HG02938 (cell line): ENCODE measurements at regions not wholly inside any gene's neighbourhood (a gene's known extent, or its start where the extent isn't known, plus 50 kb on each side); places are given as distances from the start of the nearest gene placed in this dataset.
"Not testable (repeated sequence)": the region's sequence is repeated elsewhere in the genome, so short reads cannot be mapped to it uniquely, and the experiment has no call there.

Experiments
- ATAC-seq: cut with Tn5 transposase; IDR thresholded peaks from one replicate; pipeline ENCODE4 v1.9.1; 2021; ENCODE audit warnings: mild to moderate bottlenecking, moderate library complexity; ENCODE audit not compliant: unreplicated experiment

DNA sequence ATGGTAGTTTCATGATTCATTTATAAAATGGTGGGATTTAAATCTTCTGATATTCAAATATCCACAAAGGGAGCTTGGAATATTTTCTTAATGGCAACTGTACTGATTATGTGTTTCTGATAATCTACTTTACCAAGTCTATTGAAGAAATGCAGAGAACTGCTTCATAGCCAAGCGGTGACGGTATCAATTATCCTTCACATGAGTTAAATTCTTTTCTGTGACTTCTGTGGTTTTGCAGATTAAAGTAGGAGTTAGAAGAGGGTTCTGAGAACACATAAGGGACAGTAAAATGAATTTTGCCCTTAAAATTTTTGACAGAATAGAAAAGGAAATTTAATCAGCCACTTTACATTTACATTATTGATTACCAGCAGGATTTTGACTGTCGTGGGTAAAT, 563.2 kb downstream of the GBE1 start:
- no peak for ATAC-seq

- ATAC-seq, result no peak
Observed at GRCh38 chr3:81197386-81197785, 564.1 kb downstream of the GBE1 start.

DNA sequence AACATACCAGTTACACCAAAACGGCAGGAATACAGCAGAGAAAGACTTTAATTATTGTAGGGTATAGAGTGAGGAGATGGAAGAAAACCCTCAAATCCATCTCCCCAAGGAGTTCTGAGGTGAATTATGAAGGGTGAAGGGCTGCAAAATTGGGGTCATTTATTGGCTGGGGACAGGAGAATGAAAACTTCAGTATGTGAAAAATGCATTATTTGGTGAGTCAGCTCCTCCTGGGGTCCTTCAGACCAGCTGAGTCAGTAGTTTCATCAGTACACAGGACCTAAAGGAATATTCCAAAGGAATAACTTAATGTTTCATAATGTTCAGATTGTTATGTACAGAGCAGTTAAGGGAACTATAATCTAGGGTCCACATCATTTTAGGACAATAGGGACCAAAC, 566.0 kb downstream of the GBE1 start:
- ATAC-seq, result no peak

DNA sequence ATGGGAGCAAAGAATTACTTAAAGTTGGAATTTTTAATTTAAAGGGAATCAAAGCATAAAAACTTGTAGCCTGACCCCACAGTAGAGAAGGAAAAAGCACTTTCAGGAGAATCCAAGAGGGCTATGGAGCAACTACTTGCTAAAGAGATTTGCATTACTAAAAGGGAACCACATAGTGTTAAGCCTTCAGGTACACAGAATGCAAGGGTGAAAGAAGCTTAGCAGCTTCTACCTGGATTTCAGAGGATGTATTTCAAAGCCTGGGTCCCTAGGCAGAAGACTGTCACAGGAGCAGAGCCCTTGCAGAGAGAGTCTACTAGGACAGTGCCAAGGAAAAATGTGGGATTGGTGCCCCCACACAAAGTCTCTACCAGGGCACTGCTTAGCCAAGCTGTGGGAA, 575.0 kb downstream of the GBE1 start:
- no peak for ATAC-seq

- ATAC-seq, result not testable (repeated sequence)
Observed at GRCh38 chr3:81182086-81182875, 579.2 kb downstream of the GBE1 start.

GRCh38 chr3:81173514-81173913, 587.9 kb downstream of the GBE1 start:
- no peak for ATAC-seq

DNA sequence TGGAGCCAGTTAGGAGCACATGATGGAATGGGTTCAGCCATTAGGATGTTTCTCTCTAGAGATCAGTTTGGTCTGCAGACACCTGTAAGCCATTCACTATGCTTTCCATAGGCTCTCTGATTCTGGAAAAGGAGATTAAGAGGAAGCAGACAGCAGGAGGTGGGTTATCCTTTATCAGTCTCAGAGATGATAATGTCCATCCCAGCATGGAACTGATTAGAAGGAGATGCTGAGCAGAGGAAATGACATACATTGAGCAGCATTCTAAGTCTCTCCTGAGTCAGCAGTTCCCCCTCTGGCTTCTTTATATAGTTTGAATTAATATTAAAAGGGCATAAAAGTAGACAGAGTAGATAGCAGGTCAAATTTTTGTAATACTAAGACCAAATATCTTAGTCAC, 591.1 kb downstream of the GBE1 start:
- ATAC-seq, result no peak

- no peak for ATAC-seq
Observed at GRCh38 chr3:81164806-81165205, 596.6 kb downstream of the GBE1 start.

DNA sequence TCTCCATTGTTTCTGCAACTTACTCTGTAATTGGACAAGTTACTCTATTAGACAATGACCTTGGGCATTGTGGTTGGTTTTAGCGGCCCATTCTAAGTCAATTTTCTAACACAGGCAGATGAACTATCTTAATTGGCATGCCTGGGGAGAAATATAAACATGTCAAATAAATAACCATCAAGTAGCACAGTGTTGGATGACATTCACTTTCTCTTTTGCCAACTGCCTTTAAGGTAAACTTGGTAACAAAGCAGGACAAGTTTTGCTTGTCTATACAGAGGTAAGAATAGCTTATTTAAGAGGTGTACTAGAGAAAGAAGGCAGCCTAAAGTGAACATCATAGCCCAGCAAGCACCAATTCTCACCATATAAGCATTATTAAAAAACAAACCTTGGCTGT, 599.6 kb downstream of the GBE1 start:
- no peak for ATAC-seq

- ATAC-seq, result no peak
Observed at GRCh38 chr3:81161100-81161499, 600.3 kb downstream of the GBE1 start.

GRCh38 chr3:81154611-81155143, 606.8 kb downstream of the GBE1 start:
- no peak for ATAC-seq

- ATAC-seq, result no peak
Observed at GRCh38 chr3:81152156-81152555, 609.3 kb downstream of the GBE1 start.

- ATAC-seq, result no peak
Observed at GRCh38 chr3:81132995-81133394, 628.5 kb downstream of the GBE1 start.

- no peak for ATAC-seq
Observed at GRCh38 chr3:81105789-81106488, 655.5 kb downstream of the GBE1 start.

DNA sequence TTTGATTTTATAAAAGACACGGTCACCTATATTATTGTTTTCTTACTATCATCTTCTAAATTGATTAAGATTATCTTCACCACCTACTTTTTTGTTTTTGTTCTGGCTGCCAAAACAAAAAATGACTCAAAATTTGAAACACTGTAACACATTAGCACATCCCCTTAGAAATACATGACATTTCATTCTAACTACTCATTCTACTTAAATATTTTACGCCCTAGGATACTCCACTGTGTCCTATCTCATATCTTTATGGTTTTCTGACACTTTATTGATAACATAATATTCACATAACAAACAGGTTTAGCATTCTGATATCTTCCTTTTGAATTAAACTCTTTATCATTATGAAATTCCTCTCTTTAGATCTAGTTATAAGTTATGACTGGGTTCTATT, 656.2 kb downstream of the GBE1 start:
- ATAC-seq, result no peak

GRCh38 chr3:81097889-81098288, 663.6 kb downstream of the GBE1 start:
- ATAC-seq, result no peak

DNA sequence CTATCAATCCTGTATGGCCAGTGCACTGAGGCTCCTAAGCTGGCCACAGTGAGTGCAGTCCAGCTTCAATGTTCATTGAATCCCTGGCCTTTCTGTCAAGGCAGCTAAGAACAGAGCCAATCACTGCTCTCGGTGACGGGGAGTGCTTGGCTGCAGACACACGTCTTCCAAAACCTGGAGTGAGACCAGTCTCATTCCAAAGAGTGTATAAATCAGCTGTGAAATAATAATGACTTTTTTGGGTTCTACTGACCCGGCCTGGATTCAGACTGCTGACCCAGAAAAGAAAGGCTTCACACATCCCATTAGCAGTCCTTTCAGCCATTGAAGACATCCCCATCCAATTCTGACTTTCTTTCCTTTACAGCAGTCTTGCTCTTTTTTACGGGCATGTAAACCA, 665.5 kb downstream of the GBE1 start:
- ATAC-seq, result no peak

DNA sequence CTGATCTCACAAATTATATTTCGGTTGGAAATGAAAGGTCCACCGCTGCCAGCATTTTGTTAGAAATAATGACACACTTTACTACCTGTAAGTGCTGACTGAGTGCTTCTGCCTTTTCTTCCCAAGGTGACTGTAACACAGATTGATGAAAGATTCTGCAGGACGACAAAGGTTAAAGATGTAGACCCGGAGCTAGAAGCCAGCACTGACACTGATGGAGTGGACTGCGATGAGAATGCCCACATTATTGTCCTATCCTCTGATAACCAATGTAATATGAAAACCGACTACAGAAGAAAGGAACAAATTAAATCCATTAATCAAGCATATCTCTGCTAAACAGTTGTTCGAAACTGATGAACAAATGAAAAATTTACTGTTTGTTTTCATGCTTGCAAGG, 666.5 kb downstream of the GBE1 start:
- no peak for ATAC-seq

GRCh38 chr3:81087607-81088006, 673.8 kb downstream of the GBE1 start:
- ATAC-seq, result no peak

- ATAC-seq, result no peak
Observed at GRCh38 chr3:81086348-81086747, 675.1 kb downstream of the GBE1 start.

DNA sequence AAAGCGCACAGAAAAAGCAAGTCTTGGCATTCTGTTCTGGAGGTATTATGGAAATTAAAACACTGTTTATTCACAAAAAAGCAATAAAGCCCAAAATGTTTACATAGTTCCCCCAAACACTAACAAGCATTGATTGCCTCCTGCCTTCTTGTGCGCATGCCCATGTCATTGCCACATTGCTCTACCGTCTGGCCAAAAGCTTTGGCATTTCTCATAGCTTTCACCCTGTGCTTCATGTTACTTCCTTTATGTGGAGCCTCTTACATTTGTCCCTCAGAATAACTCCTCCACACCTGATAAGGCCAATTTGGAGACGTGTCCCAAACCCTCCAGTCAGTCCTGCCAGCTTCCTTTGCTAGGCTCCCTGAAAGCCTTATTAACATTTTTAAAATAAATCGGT, 680.8 kb downstream of the GBE1 start:
- ATAC-seq, result no peak

- ATAC-seq, result no peak
Observed at GRCh38 chr3:81072591-81072990, 688.9 kb downstream of the GBE1 start.
